SIG-M5 treated with dmso at 0.1 percent for 504 hours (cell line): ENCODE measurements at regions not wholly inside any gene's neighbourhood (a gene's known extent, or its start where the extent isn't known, plus 50 kb on each side); places are given as distances from the start of the nearest gene placed in this dataset.
"Not testable (repeated sequence)": the region's sequence is repeated elsewhere in the genome, so short reads cannot be mapped to it uniquely, and the experiment has no call there.

Experiments
- DNase-seq: peaks from one replicate; lab custom pipeline; 2025; ENCODE audit not compliant: unreplicated experiment; lab: John Stamatoyannopoulos, UW

- no peak for DNase-seq
These were observed 129.5 kb downstream of the TSEN15 start for GRCh38 chr1:184181044-184181443.

- DNase-seq, result no peak
These were observed 132.4 kb downstream of the TSEN15 start for GRCh38 chr1:184183919-184184318.

- not testable (repeated sequence) for DNase-seq
These were observed 133.1 kb downstream of the TSEN15 start for GRCh38 chr1:184184614-184185013.

DNA sequence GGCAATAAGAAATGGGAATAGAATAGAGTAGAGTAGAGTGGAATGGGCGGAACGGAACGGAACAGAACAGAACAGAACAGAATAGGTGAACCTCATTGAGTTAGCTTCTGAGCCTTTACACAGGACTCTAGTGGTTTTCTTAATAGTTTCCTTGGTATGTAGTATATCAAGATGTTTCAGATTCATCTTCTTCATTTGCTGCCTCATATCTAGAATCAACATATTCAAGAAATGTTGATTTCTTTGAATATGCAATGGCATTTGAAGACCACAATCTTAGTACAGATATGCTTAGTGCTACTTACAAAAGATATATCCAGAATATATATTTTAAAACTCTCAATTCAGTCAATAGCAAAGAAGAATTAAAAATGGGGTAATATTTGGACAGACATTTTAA, 133.8 kb downstream of the TSEN15 start:
- no peak for DNase-seq

DNA sequence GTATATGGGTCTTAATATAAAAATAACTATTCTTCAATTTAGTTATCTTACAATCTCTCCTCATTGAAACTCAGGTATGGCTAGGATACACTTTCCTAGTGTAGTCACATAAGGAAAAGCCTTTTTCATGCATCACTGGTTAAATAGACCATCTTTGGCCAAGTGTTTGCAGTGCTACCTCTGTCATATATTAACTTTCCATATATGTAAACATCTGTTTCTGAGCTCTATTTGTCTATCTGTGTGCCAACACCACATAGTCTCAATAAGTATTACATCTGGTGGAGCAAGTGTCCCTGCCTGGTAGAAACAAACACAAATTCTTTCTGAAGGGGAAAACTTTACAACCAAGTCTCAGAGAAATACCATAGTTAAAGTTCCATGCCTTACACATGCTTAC, 134.6 kb downstream of the TSEN15 start:
- no peak for DNase-seq

- no peak for DNase-seq
These were observed 135.6 kb downstream of the TSEN15 start for GRCh38 chr1:184187097-184187496.

- no peak for DNase-seq
These were observed 136.5 kb downstream of the TSEN15 start for GRCh38 chr1:184188037-184188436.

DNA sequence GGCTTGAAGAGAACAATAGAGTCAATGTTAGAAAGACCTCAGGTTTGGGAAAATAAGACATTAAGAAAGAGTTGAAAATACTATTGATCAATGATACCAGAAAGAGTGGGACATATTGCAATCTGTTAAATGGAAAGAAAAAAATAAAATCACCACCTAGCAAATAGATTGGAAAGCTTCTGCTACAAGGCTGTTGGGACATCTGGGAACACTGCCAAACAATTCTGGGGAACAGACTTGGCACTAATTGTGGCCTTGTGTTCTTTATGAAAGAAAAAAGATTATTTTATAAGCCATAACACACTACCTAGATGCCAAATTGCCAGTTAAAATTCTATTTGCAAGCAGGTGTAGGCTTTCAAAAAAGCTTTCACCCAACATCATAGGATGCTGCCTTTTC, 137.8 kb downstream of the TSEN15 start:
- DNase-seq, result no peak

- DNase-seq, result no peak
These were observed 139.1 kb downstream of the TSEN15 start for GRCh38 chr1:184190616-184191015.

- no peak for DNase-seq
These were observed 139.7 kb downstream of the TSEN15 start for GRCh38 chr1:184191181-184191621.

GRCh38 chr1:184192796-184193195, 141.3 kb downstream of the TSEN15 start:
- no peak for DNase-seq

DNA sequence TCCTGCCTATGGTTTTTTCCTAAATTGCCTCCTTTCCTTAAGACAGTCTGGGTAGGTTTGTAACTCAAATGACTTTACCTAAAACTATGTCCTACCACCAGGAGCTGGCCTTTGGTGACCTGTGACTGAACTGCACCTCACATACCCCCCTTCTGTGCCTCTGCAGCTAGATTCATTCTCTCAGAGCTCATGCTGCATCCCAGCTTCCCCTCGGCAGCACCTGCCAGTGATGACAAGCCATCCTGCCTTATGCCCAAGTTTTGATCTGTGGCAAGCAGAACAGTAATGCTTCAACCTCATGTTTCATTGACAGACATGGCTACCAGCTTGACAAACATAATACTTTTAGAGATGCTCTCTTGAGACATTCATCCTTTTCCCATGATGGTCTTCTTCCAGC, 141.9 kb downstream of the TSEN15 start:
- DNase-seq, result no peak

- DNase-seq, result no peak
These were observed 142.7 kb downstream of the TSEN15 start for GRCh38 chr1:184194236-184194635.

DNA sequence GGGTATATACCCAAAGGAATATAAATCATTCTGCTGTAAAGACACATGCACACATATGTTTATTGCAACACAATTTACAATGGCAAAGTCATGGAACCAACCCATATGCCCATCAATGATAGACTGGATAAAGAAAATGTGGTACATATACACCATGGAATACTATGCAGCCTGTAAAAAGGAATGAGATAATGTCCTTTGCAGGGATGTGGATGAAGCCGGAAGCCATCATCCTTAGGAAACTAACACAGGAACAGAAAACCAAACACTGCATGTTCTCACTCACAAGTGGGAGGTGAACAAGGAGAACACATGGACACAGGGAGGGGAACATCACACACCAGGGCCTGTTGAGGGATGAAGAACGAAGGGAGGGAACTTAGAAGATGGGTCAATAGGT, 144.2 kb downstream of the TSEN15 start:
- not testable (repeated sequence) for DNase-seq

DNA sequence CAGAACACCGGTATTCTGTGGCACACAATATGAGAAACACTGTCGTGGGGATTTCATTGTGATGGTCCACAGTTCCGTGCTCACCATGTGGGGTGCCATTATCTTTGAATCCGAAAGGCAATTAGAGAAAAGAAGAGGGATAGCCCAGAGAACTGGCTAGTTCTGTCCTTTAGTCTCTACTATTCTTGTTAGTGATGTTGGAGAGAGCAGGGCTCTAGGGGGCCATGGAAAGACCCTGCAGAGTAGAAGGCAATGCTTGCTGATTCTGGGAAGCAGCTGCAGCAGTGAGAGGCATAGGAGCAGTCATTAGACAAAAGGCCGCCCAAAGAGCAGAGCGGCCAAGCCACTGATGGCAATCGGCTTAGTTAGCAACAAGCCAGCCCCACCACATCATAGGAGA, 146.3 kb downstream of the TSEN15 start:
- DNase-seq, result no peak

- DNase-seq, result no peak
These were observed 147.5 kb downstream of the TSEN15 start for GRCh38 chr1:184199036-184199435.

- no peak for DNase-seq
These were observed 148.0 kb downstream of the TSEN15 start for GRCh38 chr1:184199438-184200085.

DNA sequence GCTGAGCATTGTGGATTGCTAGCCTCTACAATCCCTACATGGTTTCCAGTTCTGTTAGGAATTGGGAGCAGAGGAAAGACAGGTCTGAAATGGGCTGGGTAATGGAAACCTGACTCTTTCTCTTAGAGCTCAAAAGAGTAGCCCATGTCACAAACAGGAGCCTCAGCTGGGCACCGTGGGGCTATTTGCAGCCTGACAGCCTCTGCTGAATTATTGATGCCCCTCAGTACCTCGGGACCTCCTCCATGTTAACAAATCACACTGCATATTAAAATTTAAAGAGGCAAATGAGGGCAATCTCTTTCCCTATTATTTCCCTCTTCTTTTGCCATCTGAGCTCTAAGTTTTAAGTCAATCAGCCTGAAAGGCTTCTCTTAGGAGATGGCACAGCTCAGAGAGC, 157.1 kb downstream of the TSEN15 start:
- no peak for DNase-seq

DNA sequence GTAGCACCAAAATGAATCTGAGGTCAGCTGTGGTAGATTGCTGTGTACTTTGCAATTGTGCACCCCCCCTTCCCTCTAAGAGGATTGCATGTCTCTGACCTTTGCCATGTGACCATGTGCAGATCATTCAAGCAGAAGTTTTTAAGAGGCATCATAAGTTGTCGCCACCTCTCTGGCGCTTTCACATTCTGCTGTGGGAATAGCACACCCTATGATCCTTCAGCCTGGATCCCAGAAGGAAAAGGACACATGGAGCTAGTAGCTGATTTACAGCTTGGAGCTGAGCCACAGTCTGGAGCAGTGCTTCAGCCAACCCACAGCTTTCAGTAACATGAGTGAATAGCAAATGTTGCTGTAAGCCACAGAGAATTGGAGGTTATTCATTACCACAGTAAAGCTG, 158.5 kb downstream of the TSEN15 start:
- DNase-seq, result no peak

DNA sequence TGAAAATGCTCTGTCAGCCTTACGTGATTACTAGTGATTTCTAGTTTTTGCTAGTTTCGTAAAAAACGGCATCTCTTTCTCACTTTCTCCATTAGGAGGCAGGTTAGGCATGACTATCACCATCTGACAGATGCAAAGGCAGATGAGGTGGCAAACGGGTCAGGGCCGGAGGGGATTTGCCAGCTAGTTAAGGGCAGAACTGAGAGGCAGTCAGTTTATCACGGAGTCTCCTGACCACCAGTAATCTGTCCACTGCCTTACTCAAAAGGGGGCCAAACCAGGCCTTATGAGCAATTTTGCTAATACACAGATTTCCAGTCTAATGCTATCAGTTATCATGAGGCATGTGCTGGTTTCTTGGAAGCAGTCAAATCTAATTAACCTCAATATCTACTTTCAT, 159.3 kb downstream of the TSEN15 start:
- no peak for DNase-seq

DNA sequence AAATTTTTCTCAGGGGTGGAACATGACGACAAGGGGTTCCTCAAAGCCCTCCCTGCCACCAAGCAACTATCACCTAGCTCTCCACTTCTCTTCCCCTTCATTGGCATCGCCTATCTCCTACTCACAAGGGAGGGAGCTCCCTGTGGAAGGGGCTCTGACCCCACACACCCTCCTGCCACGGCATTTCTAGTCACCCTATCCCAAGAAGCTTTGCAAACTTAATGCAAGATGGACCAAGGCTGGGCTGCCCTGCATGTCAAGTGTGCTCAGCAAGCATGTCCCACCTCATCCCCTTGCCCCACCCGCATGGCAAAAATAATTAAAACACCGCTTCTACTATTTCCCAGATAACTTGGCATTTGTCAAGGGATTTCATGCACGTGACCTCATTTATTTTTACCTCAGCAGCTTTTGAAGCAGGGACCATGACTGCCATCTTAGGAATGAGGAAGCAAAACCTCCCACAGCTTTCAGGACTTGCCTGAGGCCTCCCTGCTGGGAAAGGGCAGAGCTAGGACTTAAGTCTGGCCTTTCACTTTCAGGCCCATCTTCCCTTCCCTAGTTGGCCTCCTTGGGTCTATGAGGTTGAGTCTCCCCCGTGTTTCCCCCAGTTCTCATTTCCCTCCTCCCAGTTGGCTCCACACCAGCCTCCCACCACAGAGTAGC, 161.3 kb downstream of the TSEN15 start:
- DNase-seq, result peak; percentile 89

GRCh38 chr1:184214128-184214527, 162.6 kb downstream of the TSEN15 start:
- DNase-seq, result no peak
